Astrocyte of the cerebellum (primary cell): ENCODE measurements at regions not wholly inside any gene's neighbourhood (a gene's known extent, or its start where the extent isn't known, plus 50 kb on each side); places are given as distances from the start of the nearest gene placed in this dataset.

Experiments used
- DNase-seq: peaks from one replicate; pipeline ENCODE4 v3.0.0-alpha.2; 2011; ENCODE audit warnings: low read depth
- H3K4me3 ChIP-seq: 2 replicates; pipeline ENCODE4 v1.5.1; 2011; ENCODE audit warnings: mild to moderate bottlenecking, low read depth, low read length, moderate library complexity
- in situ Hi-C: cut with HindIII; loops from 2 replicates; pipeline ENCODE4 v1.10.0; 2017; ENCODE audit warnings: low sequenced_read_pairs
- TF ChIP-seq, protein P1 (sequence below): IDR thresholded peaks from 2 replicates; pipeline ENCODE4 v1.5.1; 2012; ENCODE audit warnings: low read length, low read depth, moderate library complexity, mild to moderate bottlenecking; ENCODE audit errors: missing control alignments

DNA sequence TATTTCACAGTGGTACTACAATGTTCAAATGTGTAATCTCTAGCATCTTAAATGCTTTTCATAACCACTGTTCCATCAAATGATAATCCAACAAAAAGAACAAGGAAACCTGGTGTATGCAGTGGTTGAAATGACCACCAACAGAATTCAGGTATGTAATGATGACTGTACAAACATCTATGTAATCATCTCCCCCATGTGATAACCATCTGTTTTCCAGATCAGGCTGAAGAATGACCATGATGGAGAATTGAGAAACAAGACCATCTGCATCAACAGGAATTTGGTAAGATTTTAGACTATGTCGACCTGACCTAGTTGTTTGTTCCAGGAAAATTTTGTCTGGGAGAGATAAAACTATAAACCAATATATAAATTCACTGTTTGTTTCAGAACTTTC is 81.3 kb upstream of the ASCC3 start:
- TF ChIP-seq, protein P1, sequence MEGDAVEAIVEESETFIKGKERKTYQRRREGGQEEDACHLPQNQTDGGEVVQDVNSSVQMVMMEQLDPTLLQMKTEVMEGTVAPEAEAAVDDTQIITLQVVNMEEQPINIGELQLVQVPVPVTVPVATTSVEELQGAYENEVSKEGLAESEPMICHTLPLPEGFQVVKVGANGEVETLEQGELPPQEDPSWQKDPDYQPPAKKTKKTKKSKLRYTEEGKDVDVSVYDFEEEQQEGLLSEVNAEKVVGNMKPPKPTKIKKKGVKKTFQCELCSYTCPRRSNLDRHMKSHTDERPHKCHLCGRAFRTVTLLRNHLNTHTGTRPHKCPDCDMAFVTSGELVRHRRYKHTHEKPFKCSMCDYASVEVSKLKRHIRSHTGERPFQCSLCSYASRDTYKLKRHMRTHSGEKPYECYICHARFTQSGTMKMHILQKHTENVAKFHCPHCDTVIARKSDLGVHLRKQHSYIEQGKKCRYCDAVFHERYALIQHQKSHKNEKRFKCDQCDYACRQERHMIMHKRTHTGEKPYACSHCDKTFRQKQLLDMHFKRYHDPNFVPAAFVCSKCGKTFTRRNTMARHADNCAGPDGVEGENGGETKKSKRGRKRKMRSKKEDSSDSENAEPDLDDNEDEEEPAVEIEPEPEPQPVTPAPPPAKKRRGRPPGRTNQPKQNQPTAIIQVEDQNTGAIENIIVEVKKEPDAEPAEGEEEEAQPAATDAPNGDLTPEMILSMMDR: no peak
- in situ Hi-C loops: no loop called here
- no peak for DNase-seq
- H3K4me3 ChIP-seq: no peak overlapping the region

GRCh38 chr6:100965067-100965466 is 83.9 kb upstream of the ASCC3 start:
- H3K4me3 ChIP-seq: no peak overlapping the region
- in situ Hi-C loops: no loop called here
- no peak for DNase-seq
- TF ChIP-seq, protein P1: no peak

DNA sequence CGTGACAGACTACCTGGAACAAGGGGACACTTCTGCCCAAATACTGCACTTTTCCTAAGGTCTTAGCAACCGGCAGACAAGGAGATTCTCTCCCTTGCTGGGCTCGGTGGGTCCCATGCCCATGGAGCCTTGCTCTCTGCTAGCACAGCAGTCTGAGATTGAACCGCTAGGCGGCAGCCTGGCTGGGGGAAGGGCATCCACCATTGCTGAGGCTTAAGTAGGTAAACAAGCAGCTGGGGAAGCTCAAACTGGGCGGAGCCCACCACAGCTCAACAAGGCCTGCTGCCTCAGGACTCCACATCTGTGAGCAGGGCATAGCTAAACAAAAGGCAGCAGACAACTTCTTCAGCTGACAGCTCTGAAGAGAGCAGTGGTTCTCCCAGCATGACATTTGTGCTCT is 87.8 kb upstream of the ASCC3 start:
- no peak overlapping the region for H3K4me3 ChIP-seq
- no peak for DNase-seq
- in situ Hi-C loops: no loop called here
- TF ChIP-seq, protein P1: no peak

DNA sequence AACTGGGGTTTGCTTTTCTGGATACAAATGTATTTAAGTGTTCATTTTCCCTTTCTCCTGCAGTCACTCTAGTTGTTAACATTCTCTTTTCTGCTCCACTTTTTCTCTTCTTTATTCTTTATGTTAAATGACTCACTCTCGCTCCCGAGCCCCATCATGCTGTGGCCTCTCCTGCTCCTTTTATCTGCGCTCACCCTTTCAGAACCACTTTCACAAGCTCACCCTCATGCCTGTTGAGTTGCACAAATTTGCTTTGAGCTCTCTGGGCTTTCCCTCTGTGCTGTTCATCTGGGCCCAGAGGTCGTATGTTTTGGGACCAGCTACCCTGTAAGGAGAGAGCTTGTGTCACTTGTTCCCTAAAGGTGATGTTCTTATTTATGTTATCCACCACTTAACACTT is 98.1 kb upstream of the ASCC3 start:
- in situ Hi-C loops: no loop called here
- H3K4me3 ChIP-seq: no peak overlapping the region
- TF ChIP-seq, protein P1: no peak
- DNase-seq: no peak

GRCh38 chr6:100980949-100981348 is 99.8 kb upstream of the ASCC3 start:
- no peak overlapping the region for H3K4me3 ChIP-seq
- no peak for DNase-seq
- in situ Hi-C loops: no loop called here
- TF ChIP-seq, protein P1: no peak

GRCh38 chr6:100986921-100987320 is 105.8 kb upstream of the ASCC3 start:
- no peak overlapping the region for H3K4me3 ChIP-seq
- TF ChIP-seq, protein P1: no peak
- in situ Hi-C loops: no loop called here
- DNase-seq: no peak

GRCh38 chr6:100987556-100987955 is 106.4 kb upstream of the ASCC3 start:
- TF ChIP-seq, protein P1: no peak
- in situ Hi-C loops: no loop called here
- DNase-seq: no peak
- H3K4me3 ChIP-seq: no peak overlapping the region
